ENCODE measurements at regions not wholly inside any gene's neighbourhood (a gene's known extent, or its start where the extent isn't known, plus 50 kb on each side); places are given as distances from the start of the nearest gene placed in this dataset.

- no peaks in the 10 kb centered on the region for H3K4me1 Mint-ChIP-seq
- no peak overlapping the region for H3K4me3 Mint-ChIP-seq
- H3K27ac Mint-ChIP-seq: no peak overlapping the region
- no peaks in the 10 kb centered on the region for H3K9me3 Mint-ChIP-seq
- H3K27me3 Mint-ChIP-seq: peaks cover 17% of the 10 kb centered on the region
- no peak for DNase-seq
- no peaks in the 10 kb centered on the region for H3K36me3 Mint-ChIP-seq
Observed at GRCh38 chr4:3656416-3657356, 109.5 kb upstream of the ADRA2C start.

GRCh38 chr4:3655963-3656362 lies 110.2 kb upstream of the ADRA2C start:
- Mint-ChIP-seq H3K9me3 (no peaks in the 10 kb centered on the region), H3K27ac (no peak overlapping the region)

GRCh38 chr4:3655485-3655884 lies 110.7 kb upstream of the ADRA2C start:
- Mint-ChIP-seq H3K36me3 (no peaks in the 10 kb centered on the region), H3K4me3 (no peak overlapping the region), H3K27me3 (peaks cover 17% of the 10 kb centered on the region), H3K4me1 (no peaks in the 10 kb centered on the region), H3K27ac (no peak overlapping the region), H3K9me3 (no peaks in the 10 kb centered on the region)
- DNase-seq: no peak

More at GRCh38 chr4:3655963-3656362, 110.2 kb upstream of the ADRA2C start:
- no peak overlapping the region for H3K4me3 Mint-ChIP-seq
- no peaks in the 10 kb centered on the region for H3K4me1 Mint-ChIP-seq
- DNase-seq: no peak
- no peaks in the 10 kb centered on the region for H3K36me3 Mint-ChIP-seq
- H3K27me3 Mint-ChIP-seq: peaks cover 17% of the 10 kb centered on the region

GRCh38 chr4:3654036-3654807 lies 112.0 kb upstream of the ADRA2C start:
- Mint-ChIP-seq H3K27me3 (peaks cover 17% of the 10 kb centered on the region), H3K4me1 (no peaks in the 10 kb centered on the region), H3K27ac (no peak overlapping the region)

GRCh38 chr4:3652586-3652985 lies 113.6 kb upstream of the ADRA2C start:
- Mint-ChIP-seq H3K4me3 (no peak overlapping the region), H3K27ac (no peak overlapping the region), H3K27me3 (peaks cover 11% of the 10 kb centered on the region), H3K9me3 (no peaks in the 10 kb centered on the region), H3K36me3 (no peaks in the 10 kb centered on the region), H3K4me1 (no peaks in the 10 kb centered on the region)
- DNase-seq: no peak

More at GRCh38 chr4:3654036-3654807, 112.0 kb upstream of the ADRA2C start:
- H3K4me3 Mint-ChIP-seq: no peak overlapping the region
- H3K36me3 Mint-ChIP-seq: no peaks in the 10 kb centered on the region
- no peaks in the 10 kb centered on the region for H3K9me3 Mint-ChIP-seq
- no peak for DNase-seq

- no peak for DNase-seq
- no peaks in the 10 kb centered on the region for H3K9me3 Mint-ChIP-seq
Observed at GRCh38 chr4:3651267-3651845, 114.8 kb upstream of the ADRA2C start.

GRCh38 chr4:3649491-3649890 lies 116.7 kb upstream of the ADRA2C start:
- Mint-ChIP-seq H3K27me3 (peaks cover 4% of the 10 kb centered on the region), H3K9me3 (no peaks in the 10 kb centered on the region), H3K4me3 (no peak overlapping the region), H3K36me3 (no peaks in the 10 kb centered on the region), H3K4me1 (no peaks in the 10 kb centered on the region), H3K27ac (no peak overlapping the region)
- no peak for DNase-seq

More at GRCh38 chr4:3651267-3651845, 114.8 kb upstream of the ADRA2C start:
- no peak overlapping the region for H3K4me3 Mint-ChIP-seq
- H3K27me3 Mint-ChIP-seq: peaks cover 8% of the 10 kb centered on the region
- H3K36me3 Mint-ChIP-seq: no peaks in the 10 kb centered on the region
- H3K27ac Mint-ChIP-seq: no peak overlapping the region
- H3K4me1 Mint-ChIP-seq: no peaks in the 10 kb centered on the region

GRCh38 chr4:3648731-3649130 lies 116.5 kb upstream of the LRPAP1 start:
- Mint-ChIP-seq H3K4me3 (no peak overlapping the region), H3K9me3 (no peaks in the 10 kb centered on the region), H3K27ac (no peak overlapping the region), H3K4me1 (no peaks in the 10 kb centered on the region), H3K36me3 (no peaks in the 10 kb centered on the region), H3K27me3 (peaks cover 2% of the 10 kb centered on the region)
- DNase-seq: no peak

GRCh38 chr4:3648195-3648594 lies 116.0 kb upstream of the LRPAP1 start:
- Mint-ChIP-seq H3K4me1 (no peaks in the 10 kb centered on the region), H3K4me3 (no peak overlapping the region), H3K36me3 (no peaks in the 10 kb centered on the region), H3K27me3 (no peaks in the 10 kb centered on the region), H3K9me3 (no peaks in the 10 kb centered on the region), H3K27ac (no peak overlapping the region)
- no peak for DNase-seq

GRCh38 chr4:3647421-3647820 lies 115.2 kb upstream of the LRPAP1 start:
- no peaks in the 10 kb centered on the region for H3K9me3 Mint-ChIP-seq

GRCh38 chr4:3645711-3646679 lies 113.8 kb upstream of the LRPAP1 start:
- Mint-ChIP-seq H3K27ac (no peak overlapping the region), H3K9me3 (no peaks in the 10 kb centered on the region), H3K27me3 (no peaks in the 10 kb centered on the region), H3K4me1 (no peaks in the 10 kb centered on the region), H3K36me3 (no peaks in the 10 kb centered on the region), H3K4me3 (no peak overlapping the region)
- no peak for DNase-seq

More at GRCh38 chr4:3647421-3647820, 115.2 kb upstream of the LRPAP1 start:
- Mint-ChIP-seq H3K36me3 (no peaks in the 10 kb centered on the region), H3K4me3 (no peak overlapping the region), H3K27me3 (no peaks in the 10 kb centered on the region), H3K27ac (no peak overlapping the region), H3K4me1 (no peaks in the 10 kb centered on the region)
- no peak for DNase-seq

GRCh38 chr4:3644849-3645627 lies 112.8 kb upstream of the LRPAP1 start:
- Mint-ChIP-seq H3K4me1 (no peaks in the 10 kb centered on the region), H3K4me3 (no peak overlapping the region), H3K36me3 (no peaks in the 10 kb centered on the region), H3K9me3 (no peaks in the 10 kb centered on the region), H3K27me3 (no peaks in the 10 kb centered on the region), H3K27ac (no peak overlapping the region)
- no peak for DNase-seq

GRCh38 chr4:3643518-3644433 lies 111.6 kb upstream of the LRPAP1 start:
- DNase-seq: no peak
- Mint-ChIP-seq H3K4me3 (no peak overlapping the region), H3K36me3 (no peaks in the 10 kb centered on the region), H3K9me3 (no peaks in the 10 kb centered on the region), H3K4me1 (no peaks in the 10 kb centered on the region), H3K27me3 (no peaks in the 10 kb centered on the region), H3K27ac (no peak overlapping the region)
